OCI-LY7 (cell line): ENCODE measurements at regions not wholly inside any gene's neighbourhood (a gene's known extent, or its start where the extent isn't known, plus 50 kb on each side); places are given as distances from the start of the nearest gene placed in this dataset.

Experiments used
- BruUV-seq: library from RNA; stranded (reverse); fragments of 400-500 nt; replicated peaks from 2 replicates; lab custom pipeline; 2021; lab: Mats Ljungman, UMichigan
- CTCF ChIA-PET: fragments of 300-600 bp; sonication (Branson Sonifier 250); formaldehyde crosslinking; loops from one replicate; lab custom pipeline; 2022; ENCODE audit warnings: antibody characterized with exemption; ENCODE audit not compliant: unreplicated experiment; lab: Charles Lee
- POLR2A ChIA-PET: fragments of 300-600 bp; sonication (Branson Sonifier 250); formaldehyde crosslinking; loops from one replicate; lab custom pipeline; 2022; ENCODE audit warnings: antibody characterized with exemption; lab: Charles Lee
- DNase-seq: peaks from one replicate; pipeline ENCODE4 v3.0.0-alpha.2; 2015; ENCODE audit warnings: low spot score
- H2AFZ ChIP-seq: fragments of 200-600 bp; sonication (generic), shearing (Covaris generic); 2 replicates; pipeline ENCODE4 v1.6.1; 2014; ENCODE audit warnings: mild to moderate bottlenecking, antibody characterized with exemption, low read length, moderate library complexity
- H3K27ac ChIP-seq: fragments of 200-600 bp; sonication (generic); 2 replicates; pipeline ENCODE4 v1.5.1; 2014; ENCODE audit warnings: mixed run types, low read depth, mild to moderate bottlenecking, moderate library complexity, low read length, inconsistent platforms; ENCODE audit not compliant: poor library complexity, severe bottlenecking
- H3K36me3 ChIP-seq: fragments of 200-600 bp; sonication (generic); 2 replicates; pipeline ENCODE4 v1.6.1; 2014; ENCODE audit warnings: mild to moderate bottlenecking, antibody characterized with exemption, low read length, moderate library complexity, mixed read lengths; ENCODE audit not compliant: insufficient read depth
- H3K4me1 ChIP-seq: fragments of 200-600 bp; sonication (generic); 2 replicates; pipeline ENCODE4 v1.5.1; 2014; ENCODE audit warnings: mild to moderate bottlenecking, low read length; ENCODE audit not compliant: insufficient read depth, poor library complexity, severe bottlenecking
- H3K4me2 ChIP-seq: fragments of 200-600 bp; sonication (generic); 2 replicates; pipeline ENCODE4 v1.6.1; 2014; ENCODE audit warnings: mild to moderate bottlenecking, low read length
- H3K4me3 ChIP-seq: fragments of 200-600 bp; sonication (generic); 2 replicates; pipeline ENCODE4 v1.5.1; 2014; ENCODE audit warnings: mild to moderate bottlenecking, low read depth, low read length; ENCODE audit not compliant: poor library complexity, severe bottlenecking
- H3K79me2 ChIP-seq: fragments of 200-600 bp; sonication (generic); 2 replicates; pipeline ENCODE4 v1.6.1; 2016; ENCODE audit warnings: low read depth, mild to moderate bottlenecking, low read length, moderate library complexity, mixed read lengths; ENCODE audit not compliant: insufficient read depth
- H3K9me2 ChIP-seq: fragments of 200-600 bp; sonication (generic); 2 replicates; pipeline ENCODE4 v1.6.1; 2016; ENCODE audit warnings: mild to moderate bottlenecking, low read length, mixed read lengths; ENCODE audit not compliant: insufficient read depth
- H3K9me3 ChIP-seq: fragments of 200-600 bp; sonication (generic); 2 replicates; pipeline ENCODE4 v1.6.1; 2014; ENCODE audit warnings: mild to moderate bottlenecking, mixed run types, low read length, mixed read lengths
- H4K20me1 ChIP-seq: fragments of 200-600 bp; sonication (generic); 2 replicates; pipeline ENCODE4 v1.6.1; 2014; ENCODE audit warnings: mild to moderate bottlenecking, antibody characterized with exemption, low read length, moderate library complexity, mixed read lengths; ENCODE audit not compliant: insufficient read depth
- EZH2phosphoT487 ChIP-seq: fragments of 200-600 bp; sonication (generic); IDR thresholded peaks from 2 replicates; pipeline ENCODE4 v1.6.1; 2018; ENCODE audit warnings: low read depth, borderline replicate concordance, mild to moderate bottlenecking, mixed run types, antibody characterized with exemption, low read length, moderate library complexity, mixed read lengths
- intact Hi-C: fragments of 100-400 bp; cut with micrococcal nuclease; formaldehyde crosslinking; loops from one replicate; pipeline ENCODE4 v1.10.0; 2022; ENCODE audit not compliant: unreplicated experiment
- TF ChIP-seq, protein P1 (sequence below): fragments of 200-600 bp; sonication (generic); conservative IDR thresholded peaks from 2 replicates; pipeline ENCODE4 v1.5.1; 2014; ENCODE audit warnings: mild to moderate bottlenecking, antibody characterized with exemption, low read length, moderate library complexity, mixed read lengths

- H3K9me2 ChIP-seq: no peaks in the 10 kb centered on the region
- no peak overlapping the region for H3K27ac ChIP-seq
- intact Hi-C loops: no loop called here
- no peak overlapping the region for H3K4me2 ChIP-seq
- H2AFZ ChIP-seq: no peak overlapping the region
- no peaks in the 10 kb centered on the region for H3K79me2 ChIP-seq
- H4K20me1 ChIP-seq: no peaks in the 10 kb centered on the region
- ChIA-PET CTCF (no interaction called here), POLR2A (no interaction called here)
- no TSS peak for BruUV-seq
- no peaks in the 10 kb centered on the region for H3K36me3 ChIP-seq
- DNase-seq: peak; percentile 45
- peaks cover 8% of the 10 kb centered on the region; the same call in 1 of the 2 replicates for H3K9me3 ChIP-seq
- TF ChIP-seq, protein P1, sequence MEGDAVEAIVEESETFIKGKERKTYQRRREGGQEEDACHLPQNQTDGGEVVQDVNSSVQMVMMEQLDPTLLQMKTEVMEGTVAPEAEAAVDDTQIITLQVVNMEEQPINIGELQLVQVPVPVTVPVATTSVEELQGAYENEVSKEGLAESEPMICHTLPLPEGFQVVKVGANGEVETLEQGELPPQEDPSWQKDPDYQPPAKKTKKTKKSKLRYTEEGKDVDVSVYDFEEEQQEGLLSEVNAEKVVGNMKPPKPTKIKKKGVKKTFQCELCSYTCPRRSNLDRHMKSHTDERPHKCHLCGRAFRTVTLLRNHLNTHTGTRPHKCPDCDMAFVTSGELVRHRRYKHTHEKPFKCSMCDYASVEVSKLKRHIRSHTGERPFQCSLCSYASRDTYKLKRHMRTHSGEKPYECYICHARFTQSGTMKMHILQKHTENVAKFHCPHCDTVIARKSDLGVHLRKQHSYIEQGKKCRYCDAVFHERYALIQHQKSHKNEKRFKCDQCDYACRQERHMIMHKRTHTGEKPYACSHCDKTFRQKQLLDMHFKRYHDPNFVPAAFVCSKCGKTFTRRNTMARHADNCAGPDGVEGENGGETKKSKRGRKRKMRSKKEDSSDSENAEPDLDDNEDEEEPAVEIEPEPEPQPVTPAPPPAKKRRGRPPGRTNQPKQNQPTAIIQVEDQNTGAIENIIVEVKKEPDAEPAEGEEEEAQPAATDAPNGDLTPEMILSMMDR: peak; percentile 65
- TF ChIP-seq EZH2phosphoT487: no peak
- no peak overlapping the region for H3K4me3 ChIP-seq
- H3K4me1 ChIP-seq: no peaks in the 10 kb centered on the region
These were observed 81.9 kb downstream of the ZNF726 start for GRCh38 chr19:23996549-23996948.

DNA sequence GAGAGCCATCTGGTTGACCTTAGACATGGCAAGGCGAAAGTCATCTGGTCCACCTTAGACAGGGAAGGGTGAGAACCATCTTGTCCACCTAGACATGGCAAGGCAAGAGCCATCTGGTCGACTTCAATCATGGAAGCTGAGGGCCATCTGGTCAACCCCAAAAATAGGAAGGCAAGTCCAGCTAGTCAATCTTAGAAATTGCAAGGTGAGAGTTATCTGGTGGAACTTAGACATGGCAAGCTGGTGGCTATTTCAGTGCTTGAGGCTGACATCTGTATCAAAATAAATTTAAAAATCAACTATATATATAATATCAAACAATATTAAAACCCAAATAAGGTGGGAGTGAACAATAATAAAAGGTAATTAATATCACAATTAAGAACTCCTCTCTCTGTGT lies 83.9 kb downstream of the ZNF726 start:
- ChIA-PET POLR2A (no interaction called here), CTCF (no interaction called here)
- H3K4me1 ChIP-seq: no peaks in the 10 kb centered on the region
- no peak for TF ChIP-seq EZH2phosphoT487
- TF ChIP-seq, protein P1: no peak
- no peaks in the 10 kb centered on the region for H3K79me2 ChIP-seq
- DNase-seq: no peak
- no peak overlapping the region for H3K27ac ChIP-seq
- H3K9me3 ChIP-seq: 0 out of 2 replicates have a peak, but pooled peaks cover 8% of the 10 kb centered on the region
- no peak overlapping the region for H2AFZ ChIP-seq
- intact Hi-C loops: no loop called here
- no peaks in the 10 kb centered on the region for H3K36me3 ChIP-seq
- H3K4me3 ChIP-seq: no peak overlapping the region
- H4K20me1 ChIP-seq: no peaks in the 10 kb centered on the region
- H3K9me2 ChIP-seq: no peaks in the 10 kb centered on the region
- no peak overlapping the region for H3K4me2 ChIP-seq
- BruUV-seq: no TSS peak

DNA sequence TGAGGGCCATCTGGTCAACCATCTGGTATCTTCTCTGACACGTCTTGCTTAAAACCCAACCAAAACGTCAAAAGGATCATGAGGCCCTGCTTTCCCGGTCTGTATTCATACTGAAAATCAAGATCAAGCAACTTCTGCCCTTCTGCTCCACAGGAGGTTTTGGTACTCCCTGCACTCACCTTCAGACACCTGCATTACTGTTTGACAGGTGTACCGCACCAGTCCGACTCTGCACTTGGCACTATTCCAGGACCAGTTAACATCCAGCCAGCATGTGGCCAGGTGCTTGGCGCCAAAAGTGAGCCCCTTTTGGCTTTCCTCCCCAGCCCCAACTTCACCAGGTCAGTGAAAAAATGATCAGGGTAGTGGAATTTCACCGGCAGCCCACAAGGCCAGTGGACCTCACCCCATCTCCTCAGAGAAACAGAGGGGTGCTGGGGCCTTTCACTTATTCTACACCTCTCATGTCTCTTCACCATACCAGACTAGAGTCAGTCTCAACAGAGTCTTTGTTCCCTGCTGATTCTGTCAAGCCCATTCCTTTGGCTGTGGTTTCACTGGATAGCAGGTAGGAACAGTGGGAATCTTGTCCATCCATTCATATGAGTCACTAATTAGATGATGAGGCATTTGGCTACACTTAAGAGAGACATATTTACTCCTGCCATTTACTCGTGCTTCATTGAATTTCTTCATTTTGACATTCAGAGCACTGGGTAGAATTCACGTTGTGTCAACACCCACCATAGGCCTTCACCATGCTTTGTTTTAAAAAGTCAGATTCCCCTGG lies 85.3 kb downstream of the ZNF726 start:
- no peak for DNase-seq
- Histone ChIP-seq H3K9me3 (0 out of 2 replicates have a peak, but pooled peaks cover 8% of the 10 kb centered on the region), H4K20me1 (no peaks in the 10 kb centered on the region), H3K4me3 (no peak overlapping the region), H3K9me2 (no peaks in the 10 kb centered on the region), H3K4me1 (no peaks in the 10 kb centered on the region), H3K27ac (no peak overlapping the region), H3K4me2 (no peak overlapping the region), H3K79me2 (no peaks in the 10 kb centered on the region), H3K36me3 (no peaks in the 10 kb centered on the region), H2AFZ (no peak overlapping the region)
- CTCF ChIA-PET: no interaction called here
- intact Hi-C loops: no loop called here
- POLR2A ChIA-PET: no interaction called here
- no TSS peak for BruUV-seq
- TF ChIP-seq EZH2phosphoT487: no peak
- TF ChIP-seq, protein P1: no peak
